BE2C (cell line): ENCODE measurements at regions not wholly inside any gene's neighbourhood (a gene's known extent, or its start where the extent isn't known, plus 50 kb on each side); places are given as distances from the start of the nearest gene placed in this dataset.

Experiments used
- DNase-seq: peaks from one replicate; pipeline ENCODE4 v3.0.0-alpha.2; 2020
- H3K27me3 ChIP-seq: fragments of 250-450 bp; sonication (Bioruptor Pico); 2 replicates; pipeline ENCODE4 v1.5.1; 2020; ENCODE audit warnings: mild to moderate bottlenecking
- H3K36me3 ChIP-seq: fragments of 250-450 bp; sonication (Bioruptor Pico); 2 replicates; pipeline ENCODE4 v1.5.1; 2020; ENCODE audit warnings: mild to moderate bottlenecking
- H3K4me1 ChIP-seq: fragments of 250-450 bp; sonication (Bioruptor Pico); 2 replicates; pipeline ENCODE4 v1.5.1; 2020
- H3K4me3 ChIP-seq: 2 replicates; pipeline ENCODE4 v1.5.1; 2011; ENCODE audit warnings: low read depth, low read length
- H3K9me3 ChIP-seq: fragments of 250-450 bp; sonication (Bioruptor Pico); 2 replicates; pipeline ENCODE4 v1.5.1; 2020
- TF ChIP-seq, protein P1 (sequence below): IDR thresholded peaks from 2 replicates; pipeline ENCODE4 v1.5.1; 2012; ENCODE audit warnings: mild to moderate bottlenecking, low read depth, low read length

DNA sequence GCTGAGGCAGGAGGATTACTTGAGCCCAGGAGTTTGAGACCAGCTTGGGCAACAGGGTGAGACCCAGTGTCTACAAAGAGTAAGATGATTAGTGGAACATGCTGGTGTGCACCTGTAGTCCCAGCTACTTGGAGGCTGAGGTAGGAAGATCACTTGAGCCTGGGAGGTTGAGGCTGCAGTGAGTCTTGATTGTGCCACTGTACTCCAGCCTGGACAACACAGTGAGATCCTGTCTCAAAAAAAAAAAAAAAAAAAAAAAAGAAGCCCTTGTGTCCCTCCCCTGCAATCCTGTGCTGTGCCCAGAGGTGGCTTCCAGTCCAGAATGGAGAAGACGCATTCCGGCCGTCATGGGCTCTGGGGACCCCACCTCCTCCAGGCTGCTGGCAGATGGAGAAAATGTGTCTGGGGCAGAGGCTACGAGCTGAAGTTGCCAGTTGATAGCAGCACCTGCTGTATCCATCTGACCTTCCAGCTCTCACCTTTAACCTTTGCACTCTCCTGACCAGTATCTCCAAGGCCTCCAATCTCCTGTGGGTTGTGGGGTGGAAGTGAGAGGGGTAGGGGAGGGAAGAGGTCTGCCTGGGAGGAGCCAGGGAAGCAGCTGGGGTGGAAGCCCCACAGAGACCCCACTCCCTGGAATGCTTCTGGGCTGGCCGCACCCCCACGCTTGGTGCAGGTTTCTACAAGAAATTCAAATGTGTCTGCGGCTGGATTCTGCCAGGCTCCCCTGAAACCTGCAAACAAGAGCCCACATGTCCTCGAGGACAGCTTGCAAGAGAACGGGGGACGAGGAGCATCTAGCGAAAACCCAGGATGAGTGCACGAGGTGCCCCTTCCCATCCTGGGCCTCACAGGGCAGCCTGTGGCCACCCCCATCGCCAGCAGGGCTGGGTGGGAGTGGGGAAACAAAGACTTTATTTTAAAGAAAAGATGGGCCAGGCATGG lies 148.3 kb upstream of the IER5L start:
- Histone ChIP-seq H3K4me1 (peaks cover 8% of the 10 kb centered on the region; the same call in 1 of the 2 replicates), H3K9me3 (no peaks in the 10 kb centered on the region), H3K4me3 (no peak overlapping the region), H3K36me3 (no peaks in the 10 kb centered on the region), H3K27me3 (no peaks in the 10 kb centered on the region)
- TF ChIP-seq, protein P1, sequence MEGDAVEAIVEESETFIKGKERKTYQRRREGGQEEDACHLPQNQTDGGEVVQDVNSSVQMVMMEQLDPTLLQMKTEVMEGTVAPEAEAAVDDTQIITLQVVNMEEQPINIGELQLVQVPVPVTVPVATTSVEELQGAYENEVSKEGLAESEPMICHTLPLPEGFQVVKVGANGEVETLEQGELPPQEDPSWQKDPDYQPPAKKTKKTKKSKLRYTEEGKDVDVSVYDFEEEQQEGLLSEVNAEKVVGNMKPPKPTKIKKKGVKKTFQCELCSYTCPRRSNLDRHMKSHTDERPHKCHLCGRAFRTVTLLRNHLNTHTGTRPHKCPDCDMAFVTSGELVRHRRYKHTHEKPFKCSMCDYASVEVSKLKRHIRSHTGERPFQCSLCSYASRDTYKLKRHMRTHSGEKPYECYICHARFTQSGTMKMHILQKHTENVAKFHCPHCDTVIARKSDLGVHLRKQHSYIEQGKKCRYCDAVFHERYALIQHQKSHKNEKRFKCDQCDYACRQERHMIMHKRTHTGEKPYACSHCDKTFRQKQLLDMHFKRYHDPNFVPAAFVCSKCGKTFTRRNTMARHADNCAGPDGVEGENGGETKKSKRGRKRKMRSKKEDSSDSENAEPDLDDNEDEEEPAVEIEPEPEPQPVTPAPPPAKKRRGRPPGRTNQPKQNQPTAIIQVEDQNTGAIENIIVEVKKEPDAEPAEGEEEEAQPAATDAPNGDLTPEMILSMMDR: no peak
- no peak for DNase-seq

DNA sequence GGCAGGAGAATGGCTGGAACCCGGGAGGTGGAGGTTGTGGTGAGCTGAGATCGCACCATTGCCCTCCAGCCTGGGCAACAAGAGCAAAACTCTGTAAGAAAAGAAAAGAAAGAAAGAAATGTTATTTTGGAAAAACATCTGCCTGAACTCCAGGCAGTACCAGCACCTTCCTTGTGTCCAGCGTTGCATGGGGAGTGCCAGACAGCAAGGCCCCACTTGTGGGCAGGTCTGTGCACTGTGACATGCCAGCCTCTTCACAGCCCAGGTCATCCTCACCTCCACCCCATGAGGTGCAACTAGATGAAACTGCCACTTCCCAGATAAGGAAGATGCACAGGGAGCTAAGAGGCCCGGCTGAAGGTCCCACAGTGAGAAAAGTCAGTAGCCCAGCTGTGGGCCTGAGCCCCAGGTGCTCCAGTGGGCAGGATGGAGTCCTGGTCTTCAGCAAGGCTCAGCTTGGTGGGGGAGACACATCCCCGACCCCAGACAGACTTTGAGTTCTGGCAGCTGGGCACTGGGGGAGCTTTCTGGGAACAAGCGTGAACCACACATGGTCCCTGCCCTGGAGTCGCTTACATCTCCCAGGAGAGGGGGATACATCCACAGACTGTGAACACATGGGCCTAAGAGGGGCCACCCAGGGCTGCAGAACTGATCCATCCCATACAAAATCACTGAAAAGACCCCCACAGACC lies 146.9 kb upstream of the IER5L start:
- Histone ChIP-seq H3K36me3 (no peaks in the 10 kb centered on the region), H3K4me3 (no peak overlapping the region), H3K27me3 (no peaks in the 10 kb centered on the region), H3K4me1 (peaks cover 19% of the 10 kb centered on the region), H3K9me3 (no peaks in the 10 kb centered on the region)
- TF ChIP-seq, protein P1: no peak
- no peak for DNase-seq

- Histone ChIP-seq H3K27me3 (no peaks in the 10 kb centered on the region), H3K36me3 (no peaks in the 10 kb centered on the region), H3K4me3 (no peak overlapping the region), H3K9me3 (no peaks in the 10 kb centered on the region), H3K4me1 (peaks cover 26% of the 10 kb centered on the region)
- TF ChIP-seq, protein P1: no peak
- DNase-seq: no peak
These were observed 146.0 kb upstream of the IER5L start for GRCh38 chr9:129323999-129324553.

DNA sequence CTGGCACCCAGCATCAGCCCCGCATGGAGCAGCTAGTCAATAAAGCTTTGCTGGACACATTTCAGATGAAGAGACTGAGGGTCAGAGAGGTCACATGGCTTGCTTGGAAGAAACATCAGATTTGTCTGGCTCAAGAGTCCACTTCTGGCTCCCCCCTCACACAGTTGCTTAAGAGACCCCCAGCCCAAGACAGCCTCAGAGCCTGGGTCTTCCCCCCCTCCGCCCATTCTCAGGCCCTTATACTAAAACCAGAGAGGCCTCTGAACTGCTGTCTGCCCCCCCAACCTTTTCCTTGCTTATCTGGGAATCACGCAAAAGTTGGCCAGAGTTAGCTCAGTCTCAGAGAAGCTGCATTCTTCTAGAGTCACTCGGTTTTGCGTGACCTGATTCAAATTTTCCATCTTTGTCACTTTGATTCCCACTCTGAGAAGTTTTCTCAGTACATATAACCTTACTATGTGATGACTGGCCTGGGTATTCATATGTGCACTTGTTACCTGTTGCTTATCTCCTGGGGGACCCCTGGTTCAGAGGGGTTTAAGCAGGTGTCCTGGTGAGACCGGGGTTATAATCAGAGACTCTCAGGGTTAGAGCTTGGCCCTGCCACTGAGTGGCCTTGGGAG lies 145.4 kb upstream of the IER5L start:
- H3K36me3 ChIP-seq: no peaks in the 10 kb centered on the region
- H3K27me3 ChIP-seq: no peaks in the 10 kb centered on the region
- TF ChIP-seq, protein P1: no peak
- no peak overlapping the region for H3K4me3 ChIP-seq
- H3K9me3 ChIP-seq: no peaks in the 10 kb centered on the region
- H3K4me1 ChIP-seq: peaks cover 26% of the 10 kb centered on the region
- no peak for DNase-seq

GRCh38 chr9:129322641-129323375 lies 144.7 kb upstream of the IER5L start:
- peaks cover 26% of the 10 kb centered on the region for H3K4me1 ChIP-seq
- no peak overlapping the region for H3K4me3 ChIP-seq
- TF ChIP-seq, protein P1: no peak

More at GRCh38 chr9:129322641-129323375, 144.7 kb upstream of the IER5L start:
- H3K36me3 ChIP-seq: no peaks in the 10 kb centered on the region
- no peak for DNase-seq
- H3K27me3 ChIP-seq: no peaks in the 10 kb centered on the region
- H3K9me3 ChIP-seq: no peaks in the 10 kb centered on the region
